DND-41 (cell line): ENCODE measurements at regions not wholly inside any gene's neighbourhood (a gene's known extent, or its start where the extent isn't known, plus 50 kb on each side); places are given as distances from the start of the nearest gene placed in this dataset.

Experiments used
- CTCF ChIP-seq: IDR thresholded peaks from 2 replicates; pipeline ENCODE4 v1.5.1; 2012; ENCODE audit warnings: borderline replicate concordance, low read length, moderate library complexity, mild to moderate bottlenecking; ENCODE audit not compliant: poor library complexity, severe bottlenecking; ENCODE audit errors: extremely low read depth
- EZH2 ChIP-seq: IDR thresholded peaks from 3 replicates; pipeline ENCODE4 v1.6.1; 2012; ENCODE audit warnings: borderline replicate concordance, low read depth, mild to moderate bottlenecking, moderate library complexity, low read length, inconsistent platforms; ENCODE audit not compliant: severe bottlenecking

- TF ChIP-seq CTCF (no peak), EZH2 (no peak)
Observed at GRCh38 chr13:65937251-65937650, 1292.9 kb downstream of the PCDH9 start.
